ENCODE measurements at regions not wholly inside any gene's neighbourhood (a gene's known extent, or its start where the extent isn't known, plus 50 kb on each side); places are given as distances from the start of the nearest gene placed in this dataset.
A peak's percentile ranks its signal among the peaks of the same experiment; 100 is the strongest.

GRCh38 chr14:51534610-51535011 is 117.1 kb upstream of the FRMD6 start:
- Histone ChIP-seq H3K4me1 (ENCODE audit: control insufficient read depth, insufficient read depth, low read length) (peaks cover 7% of the 10 kb centered on the region), H3K4me3 (ENCODE audit: low read depth, low read length) (no peak overlapping the region), H3K27ac (ENCODE audit: extremely low read depth, low read depth, low read length) (no peak overlapping the region), H3K36me3 (ENCODE audit: control insufficient read depth in 2 of 2, insufficient read depth in 1 of 2, low read length in 2 of 2) (no peaks in the 10 kb centered on the region), H3K9me3 (ENCODE audit: control insufficient read depth, insufficient read depth, low read depth, low read length) (no peaks in the 10 kb centered on the region)
- TF ChIP-seq ZNF48 (tag by site-specific recombination; IDR thresholded peaks at IDR 0.05) (no peak), TRIM28 (IDR thresholded peaks at IDR 0.05; ENCODE audit: borderline replicate concordance, low read length) (no peak), REST (tag by site-specific recombination; IDR thresholded peaks at IDR 0.05) (no peak), SALL2 (tag by site-specific recombination; IDR thresholded peaks at IDR 0.05; ENCODE audit: borderline replicate concordance) (no peak), MEIS1 (CRISPR knock-in tag; IDR thresholded peaks at IDR 0.05; ENCODE audit: borderline replicate concordance) (no peak), ZNF214 (tag by site-specific recombination; IDR thresholded peaks at IDR 0.05; ENCODE audit: borderline replicate concordance) (no peak), ZNF416 (tag by site-specific recombination; IDR thresholded peaks at IDR 0.05) (no peak), ZSCAN5A (tag by site-specific recombination; IDR thresholded peaks at IDR 0.05) (no peak), ZBTB11 (tag by site-specific recombination; conservative IDR thresholded peaks at IDR 0.05; ENCODE audit: low read depth) (no peak), ZNF140 (tag by site-specific recombination; IDR thresholded peaks at IDR 0.05) (no peak), ZNF324 (tag by site-specific recombination; IDR thresholded peaks at IDR 0.05) (no peak), ZNF169 (tag by site-specific recombination; IDR thresholded peaks at IDR 0.05) (no peak)
- POLR2A ChIA-PET = interaction anchor here (0.8 kb wide), 1 partner anchor 18 kb away, joined by 3 read pairs; no protein-coding TSS in a partner anchor
- CTCF ChIA-PET = interaction anchor here (2.1 kb wide), 1 partner anchor 251 kb away, joined by 6 read pairs; no protein-coding TSS in a partner anchor

GRCh38 chr14:51535443-51536044 is 116.2 kb upstream of the FRMD6 start:
- H3K36me3 ChIP-seq (ENCODE audit: control insufficient read depth in 2 of 2, insufficient read depth in 1 of 2, low read length in 2 of 2) = no peaks in the 10 kb centered on the region
- POLR2A ChIA-PET = interaction anchor here (1.1 kb wide), 1 partner anchor 117 kb away, joined by 4 read pairs; the partner anchor contains the start of gene FRMD6
- TF ChIP-seq ZNF133 (tag by site-specific recombination; IDR thresholded peaks at IDR 0.05) (no peak), AEBP2 (tag by site-specific recombination; IDR thresholded peaks at IDR 0.05; ENCODE audit: borderline replicate concordance) (no peak), ZNF701 (tag by site-specific recombination; IDR thresholded peaks at IDR 0.05) (no peak), ZNF146 (tag by site-specific recombination; IDR thresholded peaks at IDR 0.05) (peak; percentile 42; the same call in 1 of the 2 replicates), ZFP3 (tag by site-specific recombination; IDR thresholded peaks at IDR 0.05; ENCODE audit: low read depth) (no peak), ZNF433 (tag by site-specific recombination; IDR thresholded peaks at IDR 0.05; ENCODE audit: low read depth) (no peak)
- CTCF ChIA-PET = interaction anchor here (1.1 to 2.1 kb wide), 2 partner anchors 242 to 252 kb away, joined by 3 to 6 read pairs; no protein-coding TSS in a partner anchor
- H3K4me1 ChIP-seq (ENCODE audit: control insufficient read depth, insufficient read depth, low read length) = peaks cover 7% of the 10 kb centered on the region
- H3K27ac ChIP-seq (ENCODE audit: extremely low read depth, low read depth, low read length) = no peak overlapping the region
- H3K9me3 ChIP-seq (ENCODE audit: control insufficient read depth, insufficient read depth, low read depth, low read length) = no peaks in the 10 kb centered on the region
- H3K4me3 ChIP-seq (ENCODE audit: low read depth, low read length) = no peak overlapping the region
